TTC549 (cell line): ENCODE measurements at regions not wholly inside any gene's neighbourhood (a gene's known extent, or its start where the extent isn't known, plus 50 kb on each side); places are given as distances from the start of the nearest gene placed in this dataset.
"Not testable (repeated sequence)": the region's sequence is repeated elsewhere in the genome, so short reads cannot be mapped to it uniquely, and the experiment has no call there.

Source experiments
- FAIRE-seq: peaks from 2 replicates; lab custom pipeline; 2012; peaks lifted over from hg19 to GRCh38; lab: Jason Lieb, UNC

DNA sequence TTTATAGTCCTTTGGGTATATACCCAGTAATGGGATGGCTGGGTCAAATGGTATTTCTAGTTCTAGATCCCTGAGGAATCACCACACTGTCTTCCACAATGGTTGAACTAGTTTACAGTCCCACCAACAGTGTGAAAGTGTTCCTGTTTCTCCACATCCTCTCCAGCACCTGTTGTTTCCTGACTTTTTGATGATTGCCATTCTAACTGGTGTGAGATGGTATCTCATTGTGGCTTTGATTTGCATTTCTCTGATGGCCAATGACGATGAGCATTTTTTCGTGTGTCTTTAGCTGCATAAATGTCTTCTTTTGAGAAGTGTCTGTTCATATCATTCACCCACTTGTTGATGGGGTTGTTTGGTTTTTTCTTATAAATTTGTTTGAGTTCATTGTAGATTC lies 612.5 kb upstream of the SGCD start:
- not testable (repeated sequence) for FAIRE-seq

- FAIRE-seq, result no peak
Observed at GRCh38 chr5:155726267-155726666, 600.7 kb upstream of the SGCD start.

DNA sequence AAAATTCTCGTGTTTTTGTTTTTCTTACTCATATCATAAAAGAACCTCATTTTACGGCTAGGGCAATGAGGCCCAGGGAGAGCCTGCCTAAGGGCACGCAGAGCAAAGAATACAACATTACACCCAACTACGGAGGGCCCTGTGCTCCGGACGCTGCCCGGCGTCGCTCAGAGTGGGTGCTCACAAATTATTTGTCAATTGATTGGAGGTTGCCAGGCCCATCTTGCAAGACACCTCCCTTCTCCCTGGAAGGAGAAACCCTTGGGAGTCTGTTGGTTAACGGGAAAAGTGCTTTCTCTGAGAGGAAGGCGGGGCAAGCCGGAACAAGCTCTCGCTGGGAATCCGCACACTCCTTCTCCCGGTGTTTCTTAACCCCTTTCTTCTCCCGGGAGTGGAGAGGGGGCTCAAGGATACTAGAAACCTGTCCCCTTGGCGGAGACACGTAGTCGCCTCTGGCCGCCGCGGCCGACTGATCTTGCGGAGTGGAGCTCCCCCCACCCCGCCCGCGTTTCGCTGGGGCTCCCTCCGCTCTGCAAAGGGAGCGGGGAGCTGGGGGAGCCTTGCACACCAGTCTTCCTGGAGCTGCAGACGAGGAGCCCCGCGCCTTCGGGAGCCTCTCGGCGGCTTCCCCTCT lies 599.3 kb upstream of the SGCD start:
- FAIRE-seq, result no peak

DNA sequence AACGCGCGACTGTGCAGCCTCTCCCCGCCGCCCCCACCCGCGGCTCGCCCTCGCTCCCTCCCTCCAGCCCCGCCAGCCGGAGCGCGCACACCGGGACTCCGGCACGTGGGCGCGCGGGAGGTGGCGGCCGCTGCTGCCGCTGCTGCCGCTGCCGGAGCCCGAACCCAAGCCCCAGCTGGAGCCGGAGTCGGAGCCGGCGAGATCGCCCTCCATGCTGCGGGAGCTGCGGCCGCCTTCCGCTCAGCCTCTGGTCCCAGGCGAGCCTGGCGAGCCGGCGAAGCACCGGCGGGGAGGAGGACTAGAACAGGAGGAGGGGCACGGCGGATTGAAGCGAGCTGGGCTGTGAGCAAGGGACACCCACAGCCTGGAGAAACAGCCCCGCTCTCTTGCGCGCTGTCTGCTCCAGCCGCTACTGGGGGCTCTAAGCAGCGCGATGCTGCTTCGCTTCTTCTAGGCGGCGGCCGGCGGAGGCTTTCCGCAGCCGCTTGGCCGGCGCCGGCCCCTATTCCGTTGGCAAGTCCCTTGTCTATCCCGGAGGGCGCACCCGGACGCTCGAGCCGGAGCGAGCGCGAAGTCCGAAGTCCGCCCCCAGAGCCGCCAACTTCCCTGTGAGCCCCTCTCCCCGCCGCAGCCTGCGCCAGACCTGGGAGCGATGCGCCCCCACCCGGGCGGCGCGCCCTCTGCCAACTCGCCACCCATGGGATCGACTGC lies 598.7 kb upstream of the SGCD start:
- FAIRE-seq, result no peak

- FAIRE-seq, result no peak
Observed at GRCh38 chr5:155728857-155729683, 597.9 kb upstream of the SGCD start.

GRCh38 chr5:155729684-155730059 lies 597.3 kb upstream of the SGCD start:
- FAIRE-seq, result no peak

GRCh38 chr5:155732587-155733376 lies 594.2 kb upstream of the SGCD start:
- no peak for FAIRE-seq

- FAIRE-seq, result peak; percentile 55
Observed at GRCh38 chr5:155733935-155734334, 593.0 kb upstream of the SGCD start.

GRCh38 chr5:155735388-155735787 lies 591.6 kb upstream of the SGCD start:
- FAIRE-seq, result no peak

DNA sequence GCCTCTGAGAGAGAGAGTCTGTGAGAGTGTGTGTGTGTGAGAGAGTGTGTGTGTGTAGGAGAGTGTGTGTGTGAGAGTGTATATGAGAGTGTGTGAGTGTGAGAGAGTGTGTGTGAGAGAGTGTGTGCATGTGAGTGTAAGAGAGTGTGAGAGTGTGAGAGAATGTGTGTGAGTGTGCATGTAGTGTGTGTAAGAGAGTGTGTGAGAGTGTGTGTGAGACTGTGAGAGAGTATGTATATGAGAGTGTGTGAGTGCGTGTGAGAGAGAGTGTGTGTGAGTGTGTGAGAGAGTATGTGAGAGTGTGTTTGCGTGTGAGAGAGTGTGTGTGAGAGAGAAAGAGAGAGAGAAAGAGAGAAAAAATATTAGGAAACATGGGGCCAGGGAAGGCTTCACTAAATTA lies 588.3 kb upstream of the SGCD start:
- no peak for FAIRE-seq

- no peak for FAIRE-seq
Observed at GRCh38 chr5:155746367-155747038, 580.5 kb upstream of the SGCD start.

GRCh38 chr5:155750101-155750500 lies 576.9 kb upstream of the SGCD start:
- no peak for FAIRE-seq

DNA sequence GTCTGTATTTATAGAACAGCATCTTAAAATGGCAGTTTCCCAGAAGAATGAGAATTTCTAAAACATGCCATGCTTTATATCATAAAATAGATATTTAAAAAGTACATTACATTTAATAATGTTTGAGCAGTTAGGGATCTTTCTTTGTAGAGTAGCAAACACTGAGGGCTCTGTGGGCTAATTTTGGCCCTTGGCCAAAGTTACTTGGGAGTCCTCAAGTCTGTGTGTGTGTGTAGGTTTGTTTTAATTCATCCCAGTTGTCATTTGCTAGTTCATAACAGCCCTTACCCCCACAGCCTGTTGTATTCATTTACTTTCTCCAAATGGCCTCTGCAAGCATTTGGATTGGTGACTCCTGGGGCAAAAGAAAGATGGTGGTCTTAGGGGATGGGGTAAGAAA lies 576.4 kb upstream of the SGCD start:
- no peak for FAIRE-seq

GRCh38 chr5:155753943-155754581 lies 572.9 kb upstream of the SGCD start:
- no peak for FAIRE-seq

DNA sequence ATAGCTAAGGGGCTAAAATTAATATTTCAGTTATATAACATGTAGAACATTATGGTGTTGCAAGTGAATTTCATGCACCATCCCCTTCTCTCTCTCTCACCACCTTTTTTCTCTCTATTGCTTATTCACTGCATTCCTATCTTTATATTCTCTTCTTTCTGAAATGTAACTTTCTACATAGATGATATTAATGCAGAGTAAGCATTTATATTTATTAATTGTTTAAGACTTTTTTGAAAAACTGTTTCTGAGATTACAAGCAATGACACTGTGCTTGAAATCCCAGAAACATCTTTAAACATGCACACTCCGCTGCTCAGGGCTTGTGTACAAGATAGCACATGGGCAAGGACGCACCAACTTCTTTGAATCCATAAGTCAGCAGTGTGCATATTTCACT lies 567.7 kb upstream of the SGCD start:
- no peak for FAIRE-seq

DNA sequence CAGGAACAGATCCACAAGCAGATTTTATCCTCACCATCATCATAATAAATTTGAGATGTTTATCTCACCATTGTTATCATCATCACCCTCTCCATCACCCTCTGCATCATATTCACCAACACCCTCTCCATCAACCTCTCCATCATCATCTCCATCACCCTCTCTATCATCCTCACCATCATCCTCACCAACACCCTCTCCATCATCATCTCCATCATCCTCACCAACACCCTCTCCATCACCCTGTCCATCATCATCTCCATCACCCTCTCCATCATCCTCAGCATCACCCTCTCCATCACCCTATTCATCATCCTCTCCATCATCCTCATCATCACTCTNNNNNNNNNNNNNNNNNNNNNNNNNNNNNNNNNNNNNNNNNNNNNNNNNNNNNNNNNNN lies 567.0 kb upstream of the SGCD start:
- no peak for FAIRE-seq

GRCh38 chr5:155761502-155761901 lies 565.5 kb upstream of the SGCD start:
- FAIRE-seq, result no peak

- no peak for FAIRE-seq
Observed at GRCh38 chr5:155765715-155766114, 561.2 kb upstream of the SGCD start.

DNA sequence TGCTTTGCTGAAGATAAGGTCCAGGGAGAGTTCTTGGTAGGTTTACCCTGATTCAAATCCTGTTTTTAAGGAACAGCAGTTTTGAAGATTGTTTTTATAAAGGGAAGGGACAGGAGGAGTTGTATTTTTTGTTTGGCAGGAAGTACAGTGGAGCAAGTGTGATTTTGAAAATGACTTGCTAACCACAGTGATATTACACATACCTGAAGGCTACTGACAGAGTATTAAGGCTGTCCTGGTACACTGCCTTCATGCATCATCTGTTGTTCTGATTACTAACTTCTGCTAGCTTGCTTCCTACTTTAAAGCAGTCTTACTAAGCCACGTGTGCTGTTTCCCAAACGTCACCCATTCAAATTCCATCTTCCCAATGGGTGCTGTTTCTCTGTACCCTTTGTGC lies 559.5 kb upstream of the SGCD start:
- FAIRE-seq, result no peak

DNA sequence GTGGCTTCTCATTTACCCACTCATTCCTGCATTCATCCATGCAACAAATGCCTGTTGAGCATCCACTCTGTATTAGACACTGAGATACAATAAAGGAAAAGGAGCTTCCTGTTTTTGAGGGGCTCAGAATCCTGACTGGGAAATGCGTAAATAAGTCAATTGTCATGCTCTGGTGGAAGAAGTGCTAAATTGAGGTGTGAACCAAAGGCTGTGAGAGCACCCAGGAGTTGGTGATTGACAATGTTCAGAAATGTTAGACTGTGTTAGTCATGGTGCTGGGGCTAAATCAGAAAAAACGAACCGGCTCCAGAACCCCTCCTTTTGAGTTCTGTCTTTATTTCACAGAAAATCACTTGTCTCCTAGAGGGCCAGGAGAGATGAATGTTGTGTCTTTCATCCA lies 558.6 kb upstream of the SGCD start:
- no peak for FAIRE-seq

GRCh38 chr5:155772009-155772662 lies 554.8 kb upstream of the SGCD start:
- FAIRE-seq, result no peak
